IMR-90 (cell line): ENCODE measurements at regions not wholly inside any gene's neighbourhood (a gene's known extent, or its start where the extent isn't known, plus 50 kb on each side); places are given as distances from the start of the nearest gene placed in this dataset.

ENCODE experiments used
- ATAC-seq: fragments of 200-7000 bp; cut with Tn5 transposase; 2 replicates; pipeline ENCODE4 v1.9.1; 2020; ENCODE audit warnings: low read depth, mild to moderate bottlenecking, moderate library complexity
- BruUV-seq: library from RNA; stranded (reverse); fragments of 400-500 nt; replicated peaks from 2 replicates; lab custom pipeline; 2021; lab: Mats Ljungman, UMichigan
- CTCF ChIA-PET: fragments of 300-600 bp; formaldehyde crosslinking; extraction: SDS; loops from one replicate; lab custom pipeline; 2021; ENCODE audit warnings: antibody characterized with exemption; lab: Yijun Ruan, JAX
- POLR2A ChIA-PET: fragments of 300-600 bp; sonication (Branson Sonifier 250); formaldehyde crosslinking; loops from one replicate; lab custom pipeline; 2022; ENCODE audit warnings: antibody characterized with exemption; ENCODE audit not compliant: unreplicated experiment; lab: Charles Lee
- DNase-seq: peaks from one replicate; pipeline ENCODE4 v3.0.0; 2013
- H2AFZ ChIP-seq: replicated peaks from 2 replicates; pipeline ENCODE3; 2013; ENCODE audit warnings: low read length, mild to moderate bottlenecking; ENCODE audit not compliant: poor library complexity
- H2AK5ac ChIP-seq: 2 replicates; pipeline ENCODE4 v1.6.1; 2013; ENCODE audit warnings: low read depth, low read length, inconsistent platforms
- H2AK9ac ChIP-seq: replicated peaks from 2 replicates; pipeline ENCODE3; 2013; ENCODE audit warnings: mild to moderate bottlenecking, low read depth, low read length, moderate library complexity; ENCODE audit not compliant: poor library complexity
- H2BK120ac ChIP-seq: 2 replicates; pipeline ENCODE4 v1.6.1; 2013; ENCODE audit warnings: low read depth, low read length, inconsistent platforms
- H2BK15ac ChIP-seq: 3 replicates; pipeline ENCODE4 v1.6.1; 2013; ENCODE audit warnings: low read depth, low read length, inconsistent platforms
- H2BK20ac ChIP-seq: 2 replicates; pipeline ENCODE4 v1.6.1; 2013; ENCODE audit warnings: low read depth, mild to moderate bottlenecking, inconsistent platforms, low read length, moderate library complexity
- H2BK5ac ChIP-seq: 2 replicates; pipeline ENCODE4 v1.6.1; 2013; ENCODE audit warnings: mild to moderate bottlenecking, low read depth, low read length, inconsistent platforms; ENCODE audit not compliant: poor library complexity, severe bottlenecking
- H3K14ac ChIP-seq: replicated peaks from 2 replicates; pipeline ENCODE4 v1.6.1; 2013; ENCODE audit warnings: low read depth, low read length, inconsistent platforms
- H3K18ac ChIP-seq: 2 replicates; pipeline ENCODE4 v1.6.1; 2013; ENCODE audit warnings: low read depth, low read length, control low read depth
- H3K23ac ChIP-seq: 2 replicates; pipeline ENCODE4 v1.6.1; 2013; ENCODE audit warnings: low read depth, low read length, inconsistent platforms
- H3K27ac ChIP-seq: 2 replicates; pipeline ENCODE4 v1.5.1; 2013; ENCODE audit warnings: mild to moderate bottlenecking, control low read depth, low read length; ENCODE audit not compliant: insufficient read depth
- H3K27me3 ChIP-seq: 2 replicates; pipeline ENCODE4 v1.6.1; 2013; ENCODE audit warnings: low read length; ENCODE audit not compliant: control insufficient read depth, insufficient read depth
- H3K36me3 ChIP-seq: 2 replicates; pipeline ENCODE4 v1.6.1; 2013; ENCODE audit warnings: low read length, mixed read lengths; ENCODE audit not compliant: control insufficient read depth, insufficient read depth
- H3K4ac ChIP-seq: 2 replicates; pipeline ENCODE4 v1.6.1; 2013; ENCODE audit warnings: low read depth, low read length, inconsistent platforms
- H3K4me1 ChIP-seq: 2 replicates; pipeline ENCODE4 v1.6.1; 2013; ENCODE audit warnings: low read length, mixed read lengths; ENCODE audit not compliant: control insufficient read depth, insufficient read depth
- H3K4me2 ChIP-seq: 2 replicates; pipeline ENCODE4 v1.6.1; 2013; ENCODE audit warnings: low read depth, mild to moderate bottlenecking, control low read depth, low read length, moderate library complexity
- H3K4me3 ChIP-seq: 2 replicates; pipeline ENCODE4 v1.5.1; 2013; ENCODE audit warnings: low read depth, mild to moderate bottlenecking, control low read depth, low read length, moderate library complexity; ENCODE audit not compliant: insufficient read depth
- H3K56ac ChIP-seq: 2 replicates; pipeline ENCODE4 v1.6.1; 2013; ENCODE audit warnings: low read length, inconsistent platforms; ENCODE audit not compliant: insufficient read depth; ENCODE audit errors: extremely low read depth
- H3K79me1 ChIP-seq, 2 experiments: 2 replicates each; pipeline ENCODE4 v1.6.1; 2013; ENCODE audit warnings: low read length in 2 of 2, inconsistent platforms in 1 of 2, low read depth in 1 of 2
- H3K9ac ChIP-seq: 2 replicates; pipeline ENCODE4 v1.6.1; 2013; ENCODE audit warnings: low read depth, low read length, control low read depth
- H3K9me1 ChIP-seq: 2 replicates; pipeline ENCODE4 v1.6.1; 2013; ENCODE audit warnings: low read length, inconsistent platforms; ENCODE audit not compliant: insufficient read depth
- H3K9me3 ChIP-seq: 2 replicates; pipeline ENCODE4 v1.6.1; 2013; ENCODE audit warnings: low read length; ENCODE audit not compliant: control insufficient read depth, insufficient read depth
- H4K20me1 ChIP-seq: 2 replicates; pipeline ENCODE4 v1.6.1; 2013; ENCODE audit warnings: low read length, inconsistent platforms; ENCODE audit not compliant: insufficient read depth
- H4K5ac ChIP-seq: 2 replicates; pipeline ENCODE4 v1.6.1; 2013; ENCODE audit warnings: mild to moderate bottlenecking, low read depth, low read length, control low read depth
- H4K8ac ChIP-seq, 2 experiments: 2 replicates each; pipeline ENCODE4 v1.6.1; 2013; ENCODE audit warnings: low read depth in 2 of 2, low read length in 2 of 2, control low read depth in 1 of 2, inconsistent platforms in 1 of 2
- H4K91ac ChIP-seq: 2 replicates; pipeline ENCODE4 v1.6.1; 2013; ENCODE audit warnings: low read depth, low read length, inconsistent platforms; ENCODE audit not compliant: insufficient read depth
- BHLHE40 ChIP-seq: fragments of 150-350 bp; IDR thresholded peaks from 2 replicates; pipeline ENCODE4 v1.6.1; 2016; ENCODE audit warnings: mild to moderate bottlenecking, low read depth, low read length
- CEBPB ChIP-seq: IDR thresholded peaks from 2 replicates; pipeline ENCODE4 v1.6.1; 2012; ENCODE audit warnings: low read depth, low read length, improper control_type of control experiment
- MAZ ChIP-seq: IDR thresholded peaks from 2 replicates; pipeline ENCODE4 v1.6.1; 2012; ENCODE audit warnings: low read depth, mild to moderate bottlenecking, low read length, improper control_type of control experiment, moderate library complexity, borderline replicate concordance
- NFE2L2 ChIP-seq: fragments of 150-350 bp; IDR thresholded peaks from 2 replicates; pipeline ENCODE4 v1.6.1; 2016; ENCODE audit warnings: low read depth, mild to moderate bottlenecking, low read length
- POLR2A ChIP-seq: IDR thresholded peaks from 2 replicates; pipeline ENCODE4 v1.6.1; 2012; ENCODE audit warnings: mild to moderate bottlenecking, low read depth, low read length
- RAD21 ChIP-seq: IDR thresholded peaks from 2 replicates; pipeline ENCODE4 v1.6.1; 2012; ENCODE audit warnings: low read length, improper control_type of control experiment
- USF2 ChIP-seq: fragments of 150-350 bp; IDR thresholded peaks from 2 replicates; pipeline ENCODE4 v1.6.1; 2017; ENCODE audit warnings: mild to moderate bottlenecking, antibody characterized with exemption, low read length, low read depth
- WGBS, 2 experiments: methylation state at CpG; one replicate each; pipeline versions ENCODE4 v1.1.5 to v1.1.7; 2013; ENCODE audit warnings: missing lambda C conversion rate in 2 of 2; ENCODE audit not compliant: insufficient read length in 1 of 2; ENCODE audit errors: extremely low coverage in 2 of 2; 5-methylcytosine and 5-hydroxymethylcytosine counted together
- dilution Hi-C: fragments of 300-500 bp; cut with HindIII; formaldehyde crosslinking; loops from one replicate; pipeline ENCODE4 v1.14.3; 2018; ENCODE audit warnings: low sequenced_read_pairs; ENCODE audit not compliant: unreplicated experiment
- in situ Hi-C: fragments of 300-500 bp; cut with MboI; formaldehyde crosslinking; loops from 3 replicates; pipeline ENCODE4 v1.14.3; 2019; ENCODE audit warnings: low sequenced_read_pairs, inconsistent platforms, mixed read lengths
- intact Hi-C: fragments of 100-400 bp; cut with micrococcal nuclease; formaldehyde crosslinking; loops from 2 replicates; pipeline ENCODE4 v1.10.0; 2022

- dilution Hi-C loops = no loop called here
- Histone ChIP-seq H4K5ac (no peak overlapping the region), H3K27me3 (no peaks in the 10 kb centered on the region), H3K36me3 (no peaks in the 10 kb centered on the region), H3K14ac (no peak overlapping the region), H2BK5ac (no peak overlapping the region), H3K23ac (no peak overlapping the region), H3K4me3 (no peak overlapping the region), H2BK120ac (no peak overlapping the region), H3K9me3 (no peaks in the 10 kb centered on the region), H4K8ac (no peak overlapping the region), H3K56ac (no peak overlapping the region), H3K9ac (no peak overlapping the region), H2BK20ac (no peak overlapping the region), H2AK9ac (no peak overlapping the region), H3K27ac (no peak overlapping the region), H3K4me2 (no peak overlapping the region), H2AFZ (no peak overlapping the region), H2AK5ac (no peak overlapping the region), H2BK15ac (no peak overlapping the region), H3K4ac (no peak overlapping the region), H3K4me1 (no peaks in the 10 kb centered on the region), H3K9me1 (no peaks in the 10 kb centered on the region), H3K79me1 (no peaks in the 10 kb centered on the region), H4K91ac (no peak overlapping the region), H4K20me1 (no peaks in the 10 kb centered on the region), H3K18ac (no peak overlapping the region)
- POLR2A ChIA-PET = no interaction called here
- in situ Hi-C loops = no loop called here
- CTCF ChIA-PET = no interaction called here
- no peak for DNase-seq
- WGBS, 2 experiments = no CpG with 5 or more reads among the region's 1 CpG
- no peak for ATAC-seq
- BruUV-seq = no TSS peak
- TF ChIP-seq BHLHE40 = no peak
- TF ChIP-seq CEBPB = no peak
- TF ChIP-seq POLR2A = no peak
- no peak for TF ChIP-seq MAZ
- no peak for TF ChIP-seq RAD21
- no peak for TF ChIP-seq USF2
- no peak for TF ChIP-seq NFE2L2
- intact Hi-C loops = no loop called here
These were observed 149.9 kb downstream of the GPX5 start for GRCh38 chr6:28675600-28675999.
